T-helper 2 cell (primary cell): ENCODE measurements at regions not wholly inside any gene's neighbourhood (a gene's known extent, or its start where the extent isn't known, plus 50 kb on each side); places are given as distances from the start of the nearest gene placed in this dataset.
"Not testable (repeated sequence)": the region's sequence is repeated elsewhere in the genome, so short reads cannot be mapped to it uniquely, and the experiment has no call there.

Source experiments
- DNase-seq, 5 experiments: peaks; one replicate each; pipeline versions ENCODE4 v3.0.0 to v3.0.0-alpha.2; 2012 to 2022

DNA sequence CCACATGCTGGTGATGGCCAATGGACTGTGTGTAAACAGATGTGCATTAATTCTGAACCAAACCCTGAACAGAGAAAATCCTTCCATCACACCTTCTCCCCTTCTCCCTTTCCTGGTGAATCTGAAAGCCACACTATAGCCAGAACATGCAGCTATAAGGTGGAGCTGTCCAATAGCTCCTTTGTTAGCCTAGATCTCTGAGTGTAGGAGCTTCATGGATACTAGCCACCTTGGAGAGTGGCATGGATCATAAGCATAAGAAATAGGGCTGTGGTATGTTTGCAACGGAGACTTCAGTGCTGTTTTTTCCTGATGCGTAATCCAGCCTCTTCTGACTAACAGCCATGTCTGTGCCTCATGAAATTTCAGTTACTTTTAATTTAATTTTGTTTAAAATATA lies 364.5 kb downstream of the BTG1 start:
- no peak for DNase-seq

DNA sequence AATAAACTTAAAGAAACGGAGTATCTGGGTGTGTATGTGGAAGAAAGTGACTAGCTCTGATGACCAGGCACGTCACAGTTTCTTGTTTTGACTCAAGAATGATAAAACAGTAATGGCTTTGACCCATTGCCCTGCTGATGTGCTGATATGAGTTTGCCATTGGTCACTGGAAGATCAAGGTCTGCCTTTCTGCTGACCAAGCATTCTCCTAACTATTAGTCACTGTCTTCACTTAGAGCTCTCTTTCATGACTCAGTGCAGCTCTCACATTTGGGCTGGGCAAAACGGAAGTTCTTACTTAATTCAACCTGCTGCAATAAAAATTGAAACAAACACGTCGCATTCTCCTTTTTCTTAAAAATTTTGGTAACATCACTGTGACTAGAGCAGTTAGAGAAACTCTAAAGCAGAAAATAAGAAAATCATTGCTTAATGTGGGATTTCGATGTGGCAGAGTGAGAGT lies 366.7 kb downstream of the BTG1 start:
- DNase-seq: peak in 2 of 5 experiments; percentile 9 to 73

- DNase-seq: peak in 1 of 5 experiments; percentile 51
These were observed 367.4 kb downstream of the BTG1 start for GRCh38 chr12:91778091-91778832.

DNA sequence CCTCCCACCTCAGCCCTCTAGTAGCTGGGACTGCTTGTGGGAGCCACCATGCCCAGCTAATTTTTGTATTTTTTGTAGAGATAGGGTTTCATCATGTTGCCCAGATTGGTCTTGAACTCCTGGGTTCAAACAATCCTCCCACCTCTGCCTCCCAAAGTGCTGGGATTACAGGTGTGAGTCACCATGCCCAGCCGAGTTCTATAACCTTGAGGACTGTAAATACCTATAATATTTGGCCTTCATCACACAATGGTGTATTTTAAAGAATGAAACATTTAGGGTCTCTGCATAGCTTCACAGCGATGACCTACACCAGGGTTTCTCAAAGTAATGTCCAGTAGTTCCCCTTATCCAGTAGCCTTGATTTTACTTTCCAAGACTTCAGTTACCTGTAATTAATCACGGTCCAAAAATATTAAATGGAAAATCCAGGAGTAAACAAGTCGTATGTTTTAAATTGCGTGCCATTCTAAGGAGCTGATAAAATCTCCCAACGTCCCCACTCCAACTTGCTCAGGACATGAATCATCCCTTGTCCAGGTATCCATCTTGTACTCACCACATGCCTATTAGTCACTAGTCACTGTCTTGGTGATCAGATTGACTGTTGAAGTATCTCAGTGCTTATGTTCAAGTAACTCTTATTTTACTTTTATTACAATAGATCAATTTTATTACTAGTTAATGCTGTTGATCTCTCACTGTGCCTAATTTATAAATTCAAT lies 368.2 kb downstream of the BTG1 start:
- DNase-seq: peak in 1 of 5 experiments; percentile 20

- no peak for DNase-seq
These were observed 371.2 kb downstream of the BTG1 start for GRCh38 chr12:91774434-91774921.

- no peak for DNase-seq
These were observed 371.8 kb downstream of the BTG1 start for GRCh38 chr12:91773749-91774429.

GRCh38 chr12:91772411-91772810 lies 373.2 kb downstream of the BTG1 start:
- no peak for DNase-seq

DNA sequence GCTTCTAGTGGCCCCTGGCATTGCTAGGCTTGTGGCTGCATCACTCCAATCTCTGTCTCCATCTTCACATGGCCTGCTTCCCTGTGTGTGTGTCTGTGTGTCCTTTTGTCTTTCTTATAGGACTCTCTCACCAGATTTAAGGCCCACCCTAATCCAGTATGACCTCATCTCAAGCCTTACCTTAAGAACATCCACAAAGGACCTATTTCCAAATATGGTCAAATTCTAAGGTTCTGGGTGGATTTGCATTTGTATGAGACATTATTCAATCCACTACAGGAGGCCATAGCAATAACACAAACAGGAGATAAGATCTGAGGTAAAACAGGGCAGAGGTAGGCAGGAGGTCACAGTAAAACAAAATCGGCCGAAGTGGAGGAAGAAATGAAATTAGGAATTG lies 375.9 kb downstream of the BTG1 start:
- DNase-seq: no peak

DNA sequence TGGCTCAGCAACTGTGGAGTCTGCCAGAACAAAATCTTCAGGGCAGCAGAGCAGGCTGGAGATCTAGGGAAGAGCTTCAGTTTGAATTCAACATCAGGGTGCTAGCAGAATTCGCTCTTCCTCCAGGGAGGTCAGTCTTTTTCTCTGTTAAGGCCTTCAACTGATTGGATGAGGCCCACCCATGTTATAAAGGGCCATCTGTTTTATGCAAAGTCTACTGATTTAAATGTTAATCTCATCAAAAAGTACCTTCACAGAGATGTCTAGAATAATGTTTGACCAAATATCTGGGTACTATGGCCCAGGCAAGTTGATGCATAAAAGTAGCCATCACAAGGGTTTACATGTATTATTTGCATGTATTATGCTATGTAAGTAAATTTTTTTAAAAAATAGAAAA lies 378.4 kb downstream of the BTG1 start:
- no peak for DNase-seq

GRCh38 chr12:91766454-91766853 lies 379.2 kb downstream of the BTG1 start:
- DNase-seq: no peak

- DNase-seq: no peak
These were observed 381.8 kb downstream of the BTG1 start for GRCh38 chr12:91763654-91764370.

- DNase-seq: no peak
These were observed 392.0 kb downstream of the BTG1 start for GRCh38 chr12:91753649-91754048.

GRCh38 chr12:91746976-91747375 lies 398.7 kb downstream of the BTG1 start:
- DNase-seq: no peak

DNA sequence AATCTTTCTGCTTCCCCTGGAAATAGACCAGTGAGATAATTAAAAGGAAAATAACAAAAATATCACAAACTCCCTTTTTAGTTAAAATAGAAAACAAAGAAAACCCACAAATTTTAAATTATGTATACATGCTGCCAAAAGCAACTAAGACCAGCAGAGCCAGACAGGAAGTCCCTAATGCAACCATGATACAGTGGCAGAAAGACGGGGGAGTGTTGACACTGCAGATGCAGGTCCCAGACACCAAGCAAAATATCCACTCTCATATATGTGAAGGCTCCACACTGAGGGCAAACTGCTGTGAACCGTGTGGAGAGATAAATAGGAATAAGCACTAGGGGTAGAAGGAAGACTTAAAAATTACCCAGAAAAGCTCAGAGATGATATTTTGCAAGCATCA lies 401.0 kb downstream of the BTG1 start:
- no peak for DNase-seq

DNA sequence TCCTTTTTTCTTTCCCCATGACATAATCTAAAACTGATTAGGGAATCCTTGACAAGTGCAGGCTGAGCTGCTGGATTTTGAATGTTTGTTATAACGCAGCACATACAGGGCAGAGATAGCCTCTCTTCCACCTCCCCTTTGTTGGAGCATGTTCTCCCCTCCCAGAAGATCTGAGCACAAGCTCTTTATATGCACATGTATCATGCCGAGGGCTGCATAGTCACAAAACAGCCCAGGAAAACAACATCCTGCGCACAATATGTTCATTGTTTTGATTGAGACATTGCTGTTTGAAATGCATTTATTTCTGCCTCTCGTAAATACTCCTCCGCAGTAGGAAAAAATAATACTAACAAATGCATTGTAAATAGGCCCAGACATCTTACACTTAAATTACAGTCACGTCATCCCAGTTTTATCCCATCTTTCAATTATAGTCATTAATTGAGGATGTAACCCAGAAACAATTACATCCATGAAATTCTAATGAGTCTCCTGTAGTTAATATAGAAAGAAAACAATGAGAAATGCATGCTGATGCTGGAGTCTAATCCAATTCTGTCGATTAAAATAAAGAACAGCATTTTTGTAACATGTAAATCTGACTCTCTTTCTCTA lies 401.8 kb downstream of the BTG1 start:
- no peak for DNase-seq

GRCh38 chr12:91743280-91743679 lies 402.4 kb downstream of the BTG1 start:
- no peak for DNase-seq

DNA sequence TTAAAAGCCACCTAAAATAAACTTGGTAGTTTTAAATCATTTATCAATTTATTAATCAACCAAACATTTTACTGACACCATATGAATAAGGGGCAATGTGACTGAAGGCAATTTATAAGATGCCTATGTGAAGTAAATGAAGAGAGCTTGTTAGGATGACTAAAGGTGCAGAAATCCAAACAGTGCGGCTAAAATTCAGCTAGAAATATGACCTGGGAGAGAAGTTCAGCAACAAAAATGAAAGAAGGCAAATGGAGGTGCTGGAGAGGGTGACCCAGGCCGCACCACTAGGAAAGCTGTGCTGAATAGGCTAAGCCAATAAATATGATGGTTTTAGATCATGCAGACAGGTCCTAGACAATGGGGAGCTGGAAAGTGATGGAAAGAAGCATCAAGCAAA lies 403.7 kb downstream of the BTG1 start:
- DNase-seq: no peak

GRCh38 chr12:91733846-91734245 lies 411.8 kb downstream of the BTG1 start:
- DNase-seq: not testable (repeated sequence)

DNA sequence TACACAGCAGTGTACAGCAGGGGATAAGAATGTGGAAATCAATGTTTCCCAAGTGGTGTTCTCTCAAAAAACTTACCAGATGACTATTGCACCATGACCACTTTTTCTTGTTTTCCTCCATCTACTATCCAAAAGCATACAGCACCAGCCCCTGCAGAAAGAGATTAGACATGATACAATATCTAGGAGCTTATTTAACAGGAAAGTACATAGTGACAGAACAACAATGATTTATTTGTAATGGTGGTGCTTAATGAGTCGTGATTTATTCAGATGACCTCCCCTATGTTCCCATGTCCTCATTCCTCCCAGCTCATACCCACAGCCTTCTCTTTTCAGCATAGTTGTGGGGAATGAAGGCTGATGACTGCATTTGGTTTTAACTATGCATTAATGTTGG lies 413.6 kb downstream of the BTG1 start:
- no peak for DNase-seq

DNA sequence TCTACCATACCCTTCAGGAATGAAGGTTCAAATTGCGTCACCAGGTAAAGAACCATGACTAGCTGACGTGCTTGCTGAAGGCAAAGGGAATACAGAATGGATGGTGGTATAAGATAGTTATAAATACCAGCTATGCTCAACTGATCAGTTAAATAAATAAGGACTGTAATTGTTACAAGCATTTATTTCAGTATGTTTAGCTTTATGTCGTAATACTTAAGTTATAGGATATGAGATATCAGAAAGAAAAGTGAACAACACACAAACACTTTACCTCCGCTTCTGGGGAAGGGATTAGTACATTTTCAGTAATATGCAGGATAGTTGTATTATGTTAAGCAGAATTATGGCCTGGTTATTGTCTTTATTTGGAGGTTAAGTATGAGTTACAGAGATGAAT lies 416.1 kb downstream of the BTG1 start:
- DNase-seq: no peak

DNA sequence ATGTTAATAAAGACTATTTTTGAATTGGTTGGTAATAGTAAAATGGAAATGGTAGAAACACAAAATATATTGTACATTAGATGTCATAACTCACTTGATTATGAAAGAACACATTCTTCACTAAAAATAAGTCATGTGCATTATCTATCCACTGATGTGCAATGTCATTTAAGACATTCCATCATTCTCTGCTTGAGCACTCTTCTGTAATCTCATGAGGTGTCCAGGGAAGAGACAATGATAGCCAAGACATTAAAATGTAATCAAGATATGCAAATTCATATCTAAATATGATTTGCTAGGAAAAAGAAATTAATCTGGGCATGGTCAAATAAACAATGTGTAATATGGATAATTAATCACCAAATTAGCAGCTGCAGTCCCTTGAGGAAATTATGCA lies 422.5 kb downstream of the BTG1 start:
- no peak for DNase-seq

- peak in 1 of 5 experiments; percentile 40 for DNase-seq
These were observed 423.6 kb downstream of the BTG1 start for GRCh38 chr12:91722072-91722471.
